Sigmoid colon (tissue), 6 donors: ENCODE measurements at regions not wholly inside any gene's neighbourhood (a gene's known extent, or its start where the extent isn't known, plus 50 kb on each side); places are given as distances from the start of the nearest gene placed in this dataset.

Source experiments
- DNase-seq: peaks from one replicate; pipeline ENCODE4 v3.0.0-alpha.2; 2019
- H3K27ac ChIP-seq, 4 donors: fragments of 200-600 bp; sonication (generic); one replicate each; pipeline ENCODE4 v1.5.1; 2016 to 2019; ENCODE audit warnings: mild to moderate bottlenecking in 1 of 4
- H3K27me3 ChIP-seq, 3 donors: fragments of 200-600 bp; sonication (generic); one replicate each; pipeline ENCODE4 v1.5.1; 2019; ENCODE audit warnings: mild to moderate bottlenecking in 1 of 3
- H3K36me3 ChIP-seq, 4 donors: fragments of 200-600 bp; sonication (generic); one replicate each; pipeline ENCODE4 v1.5.1; 2016 to 2019
- H3K4me1 ChIP-seq, 4 donors: fragments of 200-600 bp; sonication (generic); one replicate each; pipeline ENCODE4 v1.5.1; 2017 to 2019
- H3K4me3 ChIP-seq, 4 donors: fragments of 200-600 bp; sonication (generic); one replicate each; pipeline ENCODE4 v1.5.1; 2017 to 2019; ENCODE audit warnings: mild to moderate bottlenecking in 2 of 4, moderate library complexity in 1 of 4
- H3K9me3 ChIP-seq, 4 donors: fragments of 200-600 bp in 3 of 4; sonication (generic) in 3 of 4; one replicate each; pipeline versions ENCODE4 v1.5.1 to v1.6.1; 2013 to 2019
- CTCF ChIP-seq, 4 experiments: fragments of 450-650 bp in 3 of 4; fragments of 200-600 bp in 1 of 4; IDR thresholded peaks; one replicate each; pipeline ENCODE4 v1.5.1; 2016 to 2019; ENCODE audit warnings: antibody characterized with exemption in 4 of 4, mild to moderate bottlenecking in 3 of 4, moderate library complexity in 2 of 4
- EP300 ChIP-seq, 4 donors: sonication (generic); formaldehyde crosslinking; IDR thresholded peaks; one replicate each; pipeline ENCODE4 v1.6.1; 2017; ENCODE audit warnings: antibody characterized with exemption in 4 of 4
- POLR2A ChIP-seq, 2 donors: fragments of 450-650 bp; IDR thresholded peaks; one replicate each; pipeline ENCODE4 v1.6.1; 2016; ENCODE audit warnings: antibody characterized with exemption in 2 of 2, mild to moderate bottlenecking in 2 of 2, moderate library complexity in 2 of 2
- POLR2AphosphoS5 ChIP-seq, 4 donors: sonication (generic); formaldehyde crosslinking; IDR thresholded peaks; one replicate each; pipeline ENCODE4 v1.6.1; 2017; ENCODE audit warnings: antibody characterized with exemption in 4 of 4
- WGBS, 2 donors: extraction: QIAGEN DNeasy Blood & Tissue Kit; methylation state at CpG; one replicate each; pipeline ENCODE4 v1.1.7; 2013; 5-methylcytosine and 5-hydroxymethylcytosine counted together
- intact Hi-C: fragments of 100-400 bp; cut with DNase I; formaldehyde crosslinking; loops from one replicate; pipeline ENCODE4 v1.15.1; 2023
- donor health status: healthy with polysubstance abuse.
- donor health status: healthy.

GRCh38 chr18:51610481-51610880 is 413.0 kb upstream of the MEX3C start:
- Histone ChIP-seq H3K9me3 (no peaks in the 10 kb centered on the region), H3K4me1 (peaks cover 0 to 7% (median 2%) of the 10 kb centered on the region in 4 donors), H3K4me3 (no peak overlapping the region), H3K27ac (no peak overlapping the region), H3K27me3 (no peaks in the 10 kb centered on the region), H3K36me3 (no peaks in the 10 kb centered on the region)
- intact Hi-C loops = no loop called here
- TF ChIP-seq POLR2AphosphoS5 (IDR thresholded peaks at IDR 0.05) (no peak), POLR2A (IDR thresholded peaks at IDR 0.05) (no peak), CTCF (IDR thresholded peaks at IDR 0.05) (no peak), EP300 (IDR thresholded peaks at IDR 0.05) (no peak)
- WGBS, 2 donors = 82 to 87% methylated on average over 1 of the region's 1 CpG
- no peak for DNase-seq

GRCh38 chr18:51611326-51611725 is 413.8 kb upstream of the MEX3C start:
- TF ChIP-seq POLR2AphosphoS5 (IDR thresholded peaks at IDR 0.05) (no peak), EP300 (IDR thresholded peaks at IDR 0.05) (no peak), CTCF (IDR thresholded peaks at IDR 0.05) (no peak), POLR2A (IDR thresholded peaks at IDR 0.05) (no peak)
- 80 to 86% methylated on average over 1 of the region's 1 CpG for WGBS, 2 donors
- Histone ChIP-seq H3K36me3 (no peaks in the 10 kb centered on the region), H3K4me1 (peaks cover 0 to 7% (median 2%) of the 10 kb centered on the region in 4 donors), H3K27me3 (no peaks in the 10 kb centered on the region), H3K4me3 (no peak overlapping the region), H3K27ac (no peak overlapping the region), H3K9me3 (no peaks in the 10 kb centered on the region)
- intact Hi-C loops = no loop called here
- no peak for DNase-seq

GRCh38 chr18:51614033-51614432 is 416.6 kb upstream of the MEX3C start:
- no peak for DNase-seq
- no peak overlapping the region for H3K27ac ChIP-seq
- intact Hi-C loops = no loop called here
- no peak overlapping the region for H3K4me3 ChIP-seq
- TF ChIP-seq POLR2A (IDR thresholded peaks at IDR 0.05) (no peak), EP300 (IDR thresholded peaks at IDR 0.05) (no peak), POLR2AphosphoS5 (IDR thresholded peaks at IDR 0.05) (no peak), CTCF (IDR thresholded peaks at IDR 0.05) (no peak)
- H3K4me1 ChIP-seq = peaks cover 0 to 8% (median 6%) of the 10 kb centered on the region in 4 donors
- 59 to 71% methylated on average over 5 of the region's 5 CpGs for WGBS, 2 donors
- H3K9me3 ChIP-seq = no peaks in the 10 kb centered on the region
- H3K27me3 ChIP-seq = no peaks in the 10 kb centered on the region
- H3K36me3 ChIP-seq = no peaks in the 10 kb centered on the region

GRCh38 chr18:51614967-51615571 is 417.6 kb upstream of the MEX3C start:
- intact Hi-C loops = no loop called here
- no peaks in the 10 kb centered on the region for H3K9me3 ChIP-seq
- no peaks in the 10 kb centered on the region for H3K36me3 ChIP-seq
- H3K27me3 ChIP-seq = no peaks in the 10 kb centered on the region
- WGBS, 2 donors = 45 to 69% methylated on average over 7 of the region's 7 CpGs
- no peak for DNase-seq
- TF ChIP-seq POLR2AphosphoS5 (IDR thresholded peaks at IDR 0.05) = no peak
- no peak for TF ChIP-seq EP300 (IDR thresholded peaks at IDR 0.05)
- no peak for TF ChIP-seq CTCF (IDR thresholded peaks at IDR 0.05)
- no peak for TF ChIP-seq POLR2A (IDR thresholded peaks at IDR 0.05)
- no peak overlapping the region for H3K27ac ChIP-seq
- peaks cover 0 to 8% (median 6%) of the 10 kb centered on the region in 4 donors for H3K4me1 ChIP-seq
- H3K4me3 ChIP-seq = no peak overlapping the region

GRCh38 chr18:51617167-51617566 is 419.7 kb upstream of the MEX3C start:
- Histone ChIP-seq H3K36me3 (no peaks in the 10 kb centered on the region), H3K4me1 (peaks cover 0 to 8% (median 6%) of the 10 kb centered on the region in 4 donors), H3K27me3 (peaks cover 0 to 2% (median 0%) of the 10 kb centered on the region in 3 donors), H3K4me3 (no peak overlapping the region), H3K27ac (no peak overlapping the region), H3K9me3 (no peaks in the 10 kb centered on the region)
- 57 to 61% methylated on average over 4 of the region's 4 CpGs for WGBS, 2 donors
- intact Hi-C loops = no loop called here
- TF ChIP-seq POLR2A (IDR thresholded peaks at IDR 0.05) (no peak), EP300 (IDR thresholded peaks at IDR 0.05) (no peak), POLR2AphosphoS5 (IDR thresholded peaks at IDR 0.05) (no peak), CTCF (IDR thresholded peaks at IDR 0.05) (no peak)
- DNase-seq = no peak
